ENCODE measurements at regions not wholly inside any gene's neighbourhood (a gene's known extent, or its start where the extent isn't known, plus 50 kb on each side); places are given as distances from the start of the nearest gene placed in this dataset.

- TF ChIP-seq CHD4 (IDR thresholded peaks at IDR 0.05; ENCODE audit: borderline replicate concordance, low read length) (0 out of 2 replicates have a peak, but pooled peaks have one; percentile 6), ARID5B (CRISPR knock-in tag; IDR thresholded peaks at IDR 0.05) (peak; percentile 73; the same call in 1 of the 2 replicates), ATF3 (CRISPR knock-in tag; IDR thresholded peaks at IDR 0.05) (0 out of 2 replicates have a peak, but pooled peaks have one; percentile 41), NR2F1 (CRISPR knock-in tag; IDR thresholded peaks at IDR 0.05) (peak; percentile 45 to 75; a peak in 3 of 4 replicates), PRPF4 (IDR thresholded peaks at IDR 0.05; ENCODE audit: low read depth, low read length, poor library complexity, severe bottlenecking) (no peak), ATF7 (IDR thresholded peaks at IDR 0.05) (peak; percentile 45), ATF7 (CRISPR knock-in tag; IDR thresholded peaks at IDR 0.05) (peak; percentile 82; the same call in 1 of the 2 replicates), KDM4B (CRISPR knock-in tag; IDR thresholded peaks at IDR 0.05) (no peak), ZNF556 (CRISPR knock-in tag; IDR thresholded peaks at IDR 0.05; ENCODE audit: borderline replicate concordance) (no peak), HMGA1 (CRISPR knock-in tag; conservative IDR thresholded peaks at IDR 0.05) (no peak), NFIB (CRISPR knock-in tag; IDR thresholded peaks at IDR 0.05; ENCODE audit: borderline replicate concordance) (no peak), ZNF317 (CRISPR knock-in tag; IDR thresholded peaks at IDR 0.05) (peak; percentile 54; the same call in 1 of the 2 replicates), GTF3A (CRISPR knock-in tag; conservative IDR thresholded peaks at IDR 0.05) (no peak), ZNF160 (CRISPR knock-in tag; IDR thresholded peaks at IDR 0.05) (no peak), MED8 (CRISPR knock-in tag; IDR thresholded peaks at IDR 0.05; ENCODE audit: insufficient replicate concordance) (peak; percentile 25), ZMYM4 (CRISPR knock-in tag; IDR thresholded peaks at IDR 0.05) (peak; percentile 66), CSRNP1 (CRISPR knock-in tag; IDR thresholded peaks at IDR 0.05) (peak; percentile 42; the same call in 1 of the 2 replicates), ZNF264 (CRISPR knock-in tag; IDR thresholded peaks at IDR 0.05) (no peak; the same call in 1 of the 2 replicates), SOX6 (IDR thresholded peaks at IDR 0.05) (no peak), SOX6 (CRISPR knock-in tag; IDR thresholded peaks at IDR 0.05) (peak; percentile 94), ATF4 (CRISPR knock-in tag; IDR thresholded peaks at IDR 0.05) (no peak; a peak in 1 of 4 replicates), THAP11 (CRISPR knock-in tag; IDR thresholded peaks at IDR 0.05) (peak; percentile 6; the same call in 1 of the 2 replicates), ZEB1 (IDR thresholded peaks at IDR 0.05; ENCODE audit: insufficient replicate concordance, low read depth) (no peak), POLR2AphosphoS2 (IDR thresholded peaks at IDR 0.05; ENCODE audit: low read depth, low read length) (no peak), ERF (CRISPR knock-in tag; IDR thresholded peaks at IDR 0.05) (0 out of 2 replicates have a peak, but pooled peaks have one; percentile 14)
Measured at GRCh38 chr11:34783816-34784317, 132.3 kb downstream of the APIP start (continued).
